Heart left ventricle (tissue), 16 donors: ENCODE measurements at regions not wholly inside any gene's neighbourhood (a gene's known extent, or its start where the extent isn't known, plus 50 kb on each side); places are given as distances from the start of the nearest gene placed in this dataset.
A peak's percentile ranks its signal among the peaks of the same experiment; 100 is the strongest.

Experiments used
- ATAC-seq, 4 donors: fragments of 200-7000 bp; cut with Tn5 transposase; one replicate each; pipeline ENCODE4 v1.9.1; 2020 to 2022; ENCODE audit warnings: moderate library complexity in 4 of 4, mild to moderate bottlenecking in 3 of 4, moderate number of reproducible peaks in 1 of 4
- DNase-seq, 5 donors: peaks; one replicate each; pipeline ENCODE4 v3.0.0-alpha.2; 2020
- H3K27ac ChIP-seq, 12 donors: fragments of 200-600 bp; sonication (generic) in 4 of 12; one replicate each; pipeline versions ENCODE4 v1.5.0 to v1.8.0; 2016 to 2022; ENCODE audit warnings: mild to moderate bottlenecking in 2 of 12
- H3K27me3 ChIP-seq, 9 donors: fragments of 200-600 bp; sonication (generic) in 2 of 9; one replicate each; pipeline versions ENCODE4 v1.5.1 to v1.8.0; 2016 to 2022; ENCODE audit warnings: mild to moderate bottlenecking in 3 of 9
- H3K36me3 ChIP-seq, 9 donors: fragments of 200-600 bp; sonication (generic) in 2 of 9; one replicate each; pipeline versions ENCODE4 v1.5.0 to v1.8.0; 2018 to 2022; ENCODE audit warnings: mild to moderate bottlenecking in 2 of 9
- H3K4me1 ChIP-seq, 12 donors: fragments of 200-600 bp; sonication (generic) in 4 of 12; one replicate each; pipeline versions ENCODE4 v1.5.0 to v1.8.0; 2016 to 2022; ENCODE audit warnings: mild to moderate bottlenecking in 3 of 12
- H3K4me3 ChIP-seq, 12 donors: fragments of 200-600 bp; sonication (generic) in 4 of 12; one replicate each; pipeline versions ENCODE4 v1.5.0 to v1.8.0; 2017 to 2022; ENCODE audit warnings: mild to moderate bottlenecking in 9 of 12, moderate library complexity in 4 of 12
- H3K9me3 ChIP-seq, 12 donors: fragments of 200-600 bp; sonication (generic) in 4 of 12; one replicate each; pipeline versions ENCODE4 v1.5.0 to v1.8.0; 2016 to 2022; ENCODE audit warnings: mild to moderate bottlenecking in 1 of 12
- POLR2A ChIP-seq, 2 donors: fragments of 450-650 bp; IDR thresholded peaks; one replicate each; pipeline ENCODE4 v1.6.1; 2017; ENCODE audit warnings: antibody characterized with exemption in 2 of 2, mild to moderate bottlenecking in 2 of 2, moderate library complexity in 2 of 2
- WGBS, 4 donors: extraction: QIAGEN DNeasy Blood & Tissue Kit in 2 of 4; methylation state at CpG; one replicate each; pipeline versions ENCODE4 v1.1.5 to v1.1.7; 2013 to 2018; 5-methylcytosine and 5-hydroxymethylcytosine counted together
- intact Hi-C, 10 donors: fragments of 100-400 bp; cut with DNase I; formaldehyde crosslinking; loops; one replicate each; pipeline versions ENCODE4 v1.11.1 to v1.14.2; 2022
- TF ChIP-seq, protein P1 (sequence below), 12 donors: fragments of 200-600 bp; sonication (generic) in 4 of 12; IDR thresholded peaks; one replicate each; pipeline versions ENCODE4 v1.5.0 to v1.8.0; 2018 to 2022; ENCODE audit warnings: antibody characterized with exemption in 12 of 12, mild to moderate bottlenecking in 5 of 12
- donor health status: ischemic (EF 13 %, LVEDD 7.1; RV severe dilation, severe dysfunction).
- donor health status: healthy with polysubstance abuse.
- donor health status: DM: no; HTN: yes; CAD: no.
- donor health status: DM: no; HTN: no; CAD: no.
- donor health status: ischemic (EF 25% LVEDD 6.9; RV normal size, moderate dysfunction).
- donor health status: ischemic (EF 25% LVEDD 5.7; RV mildly dilated, moderate dysfunction).
- donor health status: healthy.
- donor health status: DM: yes; HTN: yes; CAD: no.
- donor health status: ischemic (EF 35%, LVEDD 5.7; RV mildly dilated, moderate dysfunction).
- donor health status: nonischemic (EF 11% LVEDD 7.7; RV severe dilation, severe dysfunction).
- donor health status: DM: yes; HTN: yes; CAD: no.
- donor health status: PGD.
- donor health status: ischemic (EF 29% LVEDD 5.4; RV normal size, mild dysfunction).
- donor health status: nonischemic (EF 23%, LVEDD 6.1; RV moderate dilation, normal function).

DNA sequence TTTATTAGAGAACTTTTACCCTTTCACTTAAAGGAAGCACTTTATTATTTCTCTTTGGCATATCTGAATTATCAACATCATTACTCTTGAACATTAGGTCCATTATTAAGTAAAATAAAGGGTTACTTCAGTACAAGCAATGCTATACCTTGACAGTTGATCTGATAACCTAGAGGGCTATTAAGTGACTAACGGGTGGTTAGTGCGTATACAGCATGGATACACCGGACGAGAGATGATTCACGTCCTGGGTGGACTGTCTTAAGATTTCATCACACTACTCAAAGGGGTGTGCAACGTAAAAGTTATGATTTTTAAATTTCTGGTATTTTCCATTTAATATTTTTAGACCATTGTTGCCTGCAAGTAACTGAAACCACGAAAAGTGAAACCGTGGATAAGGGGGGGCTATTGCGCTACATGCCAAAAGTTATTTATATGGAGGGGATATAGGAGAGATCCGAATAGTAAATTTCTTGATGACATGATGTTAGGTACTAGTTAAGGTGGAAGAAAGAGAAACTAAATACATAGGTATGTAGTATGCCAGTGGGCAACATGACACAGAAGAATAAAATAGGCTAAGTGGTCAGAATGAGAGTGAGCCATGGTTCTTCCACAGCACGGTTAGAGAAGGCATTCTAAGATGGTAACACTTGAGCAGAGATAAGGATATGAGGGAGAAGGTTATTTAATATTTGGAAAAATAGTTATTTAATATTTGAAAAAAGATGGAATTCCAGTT, 230.8 kb upstream of the ANKRD50 start:
- Histone ChIP-seq H3K27ac (no peak overlapping the region), H3K36me3 (no peaks in the 10 kb centered on the region), H3K4me1 (peaks cover 2 to 30% (median 13%) of the 10 kb centered on the region in 12 donors), H3K9me3 (no peaks in the 10 kb centered on the region), H3K27me3 (no peaks in the 10 kb centered on the region), H3K4me3 (no peak overlapping the region)
- 87 to 97% (median 94%) methylated on average over 11 of the region's 11 CpGs for WGBS, 4 donors
- ATAC-seq (no peak), DNase-seq (no peak)
- intact Hi-C loops = loop anchor here in 2 of 10 donors (5.0 to 10.0 kb wide), 2 partner anchors 231 to 509 kb away; partner anchors contain the start of gene ANKRD50 (in 1 of the 2)
- TF ChIP-seq, protein P1, sequence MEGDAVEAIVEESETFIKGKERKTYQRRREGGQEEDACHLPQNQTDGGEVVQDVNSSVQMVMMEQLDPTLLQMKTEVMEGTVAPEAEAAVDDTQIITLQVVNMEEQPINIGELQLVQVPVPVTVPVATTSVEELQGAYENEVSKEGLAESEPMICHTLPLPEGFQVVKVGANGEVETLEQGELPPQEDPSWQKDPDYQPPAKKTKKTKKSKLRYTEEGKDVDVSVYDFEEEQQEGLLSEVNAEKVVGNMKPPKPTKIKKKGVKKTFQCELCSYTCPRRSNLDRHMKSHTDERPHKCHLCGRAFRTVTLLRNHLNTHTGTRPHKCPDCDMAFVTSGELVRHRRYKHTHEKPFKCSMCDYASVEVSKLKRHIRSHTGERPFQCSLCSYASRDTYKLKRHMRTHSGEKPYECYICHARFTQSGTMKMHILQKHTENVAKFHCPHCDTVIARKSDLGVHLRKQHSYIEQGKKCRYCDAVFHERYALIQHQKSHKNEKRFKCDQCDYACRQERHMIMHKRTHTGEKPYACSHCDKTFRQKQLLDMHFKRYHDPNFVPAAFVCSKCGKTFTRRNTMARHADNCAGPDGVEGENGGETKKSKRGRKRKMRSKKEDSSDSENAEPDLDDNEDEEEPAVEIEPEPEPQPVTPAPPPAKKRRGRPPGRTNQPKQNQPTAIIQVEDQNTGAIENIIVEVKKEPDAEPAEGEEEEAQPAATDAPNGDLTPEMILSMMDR (IDR thresholded peaks at IDR 0.05) = no peak
- no peak for TF ChIP-seq POLR2A (IDR thresholded peaks at IDR 0.05)

GRCh38 chr4:124941267-124941666, 228.7 kb upstream of the ANKRD50 start:
- 87 to 91% (median 90%) methylated on average over 3 of the region's 3 CpGs for WGBS, 4 donors
- ATAC-seq (no peak), DNase-seq (no peak)
- no peaks in the 10 kb centered on the region for H3K27me3 ChIP-seq
- H3K9me3 ChIP-seq = no peaks in the 10 kb centered on the region
- peaks cover 2 to 34% (median 19%) of the 10 kb centered on the region in 12 donors for H3K4me1 ChIP-seq
- no peak overlapping the region for H3K4me3 ChIP-seq
- no peaks in the 10 kb centered on the region for H3K36me3 ChIP-seq
- intact Hi-C loops = loop anchor here in 2 of 10 donors (5.0 to 10.0 kb wide), 2 partner anchors 229 to 506 kb away; partner anchors contain the start of gene ANKRD50 (in 1 of the 2)
- H3K27ac ChIP-seq = peak overlapping the region in 3 of 12 donors; percentile 18 to 48 (median 45)
- TF ChIP-seq POLR2A (IDR thresholded peaks at IDR 0.05) = no peak
- TF ChIP-seq, protein P1 (IDR thresholded peaks at IDR 0.05) = no peak

DNA sequence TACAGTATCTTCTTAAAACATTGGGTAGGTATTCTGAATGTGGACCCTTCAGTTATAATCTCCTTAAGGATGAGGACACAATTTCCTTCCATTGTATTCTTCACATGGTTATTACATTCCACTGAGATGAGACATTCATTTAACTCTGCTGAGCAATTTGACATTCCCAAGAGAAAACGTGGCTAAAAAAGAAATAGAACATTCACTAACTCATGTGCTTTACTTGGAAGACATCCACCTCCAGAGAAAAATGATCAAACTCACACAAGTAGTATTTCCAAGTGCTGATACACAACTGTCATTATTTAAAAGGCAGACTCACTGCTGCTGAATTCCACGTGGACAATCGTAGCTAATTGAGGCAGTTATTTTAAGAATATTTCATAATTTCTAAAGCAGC, 227.9 kb upstream of the ANKRD50 start:
- peak overlapping the region in 9 of 12 donors; percentile 8 to 61 (median 45) for H3K27ac ChIP-seq
- no peaks in the 10 kb centered on the region for H3K9me3 ChIP-seq
- H3K36me3 ChIP-seq = no peaks in the 10 kb centered on the region
- peaks cover 2 to 43% (median 22%) of the 10 kb centered on the region in 12 donors for H3K4me1 ChIP-seq
- DNase-seq (no peak), ATAC-seq (peak; percentile 23 to 76 (median 48))
- intact Hi-C loops = loop anchor here in 2 of 10 donors (5.0 to 10.0 kb wide), 2 partner anchors 228 to 506 kb away; partner anchors contain the start of gene ANKRD50 (in 1 of the 2)
- TF ChIP-seq POLR2A (IDR thresholded peaks at IDR 0.05) = no peak
- TF ChIP-seq, protein P1 (IDR thresholded peaks at IDR 0.05) = no peak
- no peak overlapping the region for H3K4me3 ChIP-seq
- H3K27me3 ChIP-seq = no peaks in the 10 kb centered on the region
- WGBS, 4 donors = 3 to 11% (median 7%) methylated on average over 3 of the region's 3 CpGs

DNA sequence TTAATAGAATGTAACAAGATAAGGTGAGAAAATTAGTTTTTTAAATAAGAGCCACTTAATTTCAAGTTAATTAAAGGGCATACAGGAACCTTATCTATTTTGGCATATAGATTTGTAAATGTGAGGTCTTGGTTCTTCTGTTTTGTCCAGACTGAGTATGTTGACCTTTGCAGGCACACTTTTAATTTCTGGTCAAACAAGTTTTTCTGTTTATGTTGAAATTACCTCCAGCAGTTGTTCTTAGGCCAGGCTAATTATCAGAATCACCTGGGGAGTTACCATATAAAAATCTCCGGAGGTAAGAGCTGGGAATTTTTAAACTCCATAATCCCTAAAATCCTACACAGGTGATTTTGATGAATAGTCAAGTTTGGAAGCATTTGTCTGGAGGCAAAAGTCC, 227.4 kb upstream of the ANKRD50 start:
- no peaks in the 10 kb centered on the region for H3K27me3 ChIP-seq
- no peaks in the 10 kb centered on the region for H3K9me3 ChIP-seq
- 37 to 71% (median 43%) methylated on average over 1 of the region's 1 CpG for WGBS, 4 donors
- H3K4me1 ChIP-seq = peaks cover 2 to 44% (median 23%) of the 10 kb centered on the region in 12 donors
- peak overlapping the region in 8 of 12 donors; percentile 8 to 61 (median 46) for H3K27ac ChIP-seq
- intact Hi-C loops = loop anchor here in 4 of 10 donors (5.0 to 10.0 kb wide), 3 partner anchors 225 to 505 kb away; partner anchors contain the start of gene ANKRD50 (in 4 of the 4)
- ATAC-seq (no peak), DNase-seq (no peak)
- no peak for TF ChIP-seq POLR2A (IDR thresholded peaks at IDR 0.05)
- TF ChIP-seq, protein P1 (IDR thresholded peaks at IDR 0.05) = no peak
- no peaks in the 10 kb centered on the region for H3K36me3 ChIP-seq
- H3K4me3 ChIP-seq = no peak overlapping the region
